ENCODE measurements at regions not wholly inside any gene's neighbourhood (a gene's known extent, or its start where the extent isn't known, plus 50 kb on each side); places are given as distances from the start of the nearest gene placed in this dataset.
"Not testable (repeated sequence)": the region's sequence is repeated elsewhere in the genome, so short reads cannot be mapped to it uniquely, and the experiment has no call there.

DNA sequence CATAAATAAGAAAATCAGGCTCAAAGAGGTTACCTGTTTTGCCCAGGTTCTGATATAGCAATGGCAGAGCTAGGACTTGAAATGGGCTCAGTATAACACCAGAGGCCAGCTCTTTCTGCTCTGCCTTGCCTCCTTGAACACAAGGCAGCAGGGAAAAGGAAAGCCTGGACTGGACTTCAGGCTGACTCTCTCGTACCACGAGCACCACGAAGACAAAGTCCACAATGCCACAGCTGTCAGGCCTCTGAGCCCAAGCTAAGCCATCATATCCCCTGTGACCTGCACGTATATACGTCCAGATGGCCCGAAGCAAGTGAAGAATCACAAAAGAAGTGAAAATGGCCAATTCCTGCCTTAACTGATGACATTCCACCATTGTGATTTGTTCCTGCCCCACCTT, 75.6 kb upstream of the SRSF6 start:
- FAIRE-seq; H3K9ac ChIP-seq (ENCODE audit: control insufficient read depth, insufficient read depth, low read length); in situ Hi-C loops (cut with MboI); H3K27me3 ChIP-seq (replicated peaks in 1 of 2; ENCODE audit: control insufficient read depth in 2 of 2, insufficient read depth in 2 of 2, low read length in 1 of 2); CTCF ChIA-PET; H2AFZ ChIP-seq (ENCODE audit: control insufficient read depth, low read depth, low read length); DNase-seq (ENCODE audit: low read depth, low spot score); H3K27ac ChIP-seq (ENCODE audit: control insufficient read depth, insufficient read depth); SMC1A ChIA-PET (ENCODE audit: uncharacterized antibody, unreplicated experiment); intact Hi-C loops (cut with micrococcal nuclease; ENCODE audit: unreplicated experiment); H4K20me1 ChIP-seq (ENCODE audit: control insufficient read depth, insufficient read depth); H3K4me2 ChIP-seq (ENCODE audit: control insufficient read depth, insufficient read depth); H3K4me1 ChIP-seq (ENCODE audit: control insufficient read depth, insufficient read depth, low read length); H3K36me3 ChIP-seq (ENCODE audit: control insufficient read depth in 2 of 2, insufficient read depth in 2 of 2, low read length in 1 of 2); POLR2A ChIA-PET; H3K4me3 ChIP-seq; BruUV-seq (replicated peaks); H3K79me2 ChIP-seq (ENCODE audit: control insufficient read depth, insufficient read depth, low read length); RAD21 ChIA-PET (ENCODE audit: unreplicated experiment); ATAC-seq; H3K9me3 ChIP-seq (replicated peaks; ENCODE audit: control insufficient read depth, insufficient read depth, low read length): not testable (repeated sequence)
- WGBS (ENCODE audit: insufficient coverage, insufficient replicate concordance, low lambda C conversion rate, missing lambda C conversion rate): 31% methylated on average over 6 of the region's 6 CpGs

DNA sequence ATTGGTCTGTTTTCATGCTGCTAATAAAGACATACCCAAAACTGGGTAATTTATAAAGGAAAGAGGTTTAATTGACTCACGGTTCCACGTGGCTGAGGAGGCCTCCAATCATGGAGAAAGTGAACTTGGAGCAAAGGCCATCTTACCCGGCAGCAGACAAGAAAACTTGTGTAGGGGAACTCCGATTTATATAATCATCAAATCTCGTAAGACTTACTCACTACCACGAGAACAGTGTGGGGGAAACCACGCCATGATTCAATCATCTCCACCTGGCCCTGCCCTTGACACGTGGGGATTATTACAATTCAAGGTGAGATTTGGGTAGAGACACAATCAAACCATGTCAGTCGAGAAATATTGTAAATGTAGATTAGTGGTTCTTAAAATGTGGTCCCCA, 76.2 kb upstream of the SRSF6 start:
- RAD21 ChIA-PET (ENCODE audit: unreplicated experiment); H3K4me3 ChIP-seq: not testable (repeated sequence)

More for the DNA sequence above, 76.2 kb upstream of the SRSF6 start:
- POLR2A ChIA-PET; H4K20me1 ChIP-seq (ENCODE audit: control insufficient read depth, insufficient read depth); H3K9me3 ChIP-seq (replicated peaks; ENCODE audit: control insufficient read depth, insufficient read depth, low read length); SMC1A ChIA-PET (ENCODE audit: uncharacterized antibody, unreplicated experiment); intact Hi-C loops (cut with micrococcal nuclease; ENCODE audit: unreplicated experiment); DNase-seq (ENCODE audit: low read depth, low spot score); H3K9ac ChIP-seq (ENCODE audit: control insufficient read depth, insufficient read depth, low read length); ATAC-seq; H3K4me1 ChIP-seq (ENCODE audit: control insufficient read depth, insufficient read depth, low read length); BruUV-seq (replicated peaks); FAIRE-seq; in situ Hi-C loops (cut with MboI); H3K36me3 ChIP-seq (ENCODE audit: control insufficient read depth in 2 of 2, insufficient read depth in 2 of 2, low read length in 1 of 2); H3K27me3 ChIP-seq (replicated peaks in 1 of 2; ENCODE audit: control insufficient read depth in 2 of 2, insufficient read depth in 2 of 2, low read length in 1 of 2); H2AFZ ChIP-seq (ENCODE audit: control insufficient read depth, low read depth, low read length); CTCF ChIA-PET; H3K79me2 ChIP-seq (ENCODE audit: control insufficient read depth, insufficient read depth, low read length); H3K27ac ChIP-seq (ENCODE audit: control insufficient read depth, insufficient read depth); H3K4me2 ChIP-seq (ENCODE audit: control insufficient read depth, insufficient read depth): not testable (repeated sequence)
- WGBS (ENCODE audit: insufficient coverage, insufficient replicate concordance, low lambda C conversion rate, missing lambda C conversion rate): 4% methylated on average over 9 of the region's 9 CpGs

Data from GM12878 (cell line).